ENCODE measurements at regions not wholly inside any gene's neighbourhood (a gene's known extent, or its start where the extent isn't known, plus 50 kb on each side); places are given as distances from the start of the nearest gene placed in this dataset.

- Histone ChIP-seq H3K4me1 (ENCODE audit: control insufficient read depth in 1 of 2, insufficient read depth in 1 of 2, low read depth in 1 of 2, low read length in 1 of 2) (no peaks in the 10 kb centered on the region), H3K9me3 (no peaks in the 10 kb centered on the region)
- TF ChIP-seq CTCF (IDR thresholded peaks at IDR 0.05), result no peak
These were observed 576.8 kb downstream of the METTL4 start for GRCh38 chr18:1994471-1994870.

GRCh38 chr18:1995041-1995612 lies 576.2 kb downstream of the METTL4 start:
- Histone ChIP-seq H3K4me3 (ENCODE audit: low read depth in 1 of 2, low read length in 1 of 2) (no peak overlapping the region), H3K36me3 (no peaks in the 10 kb centered on the region), H3K27ac (no peak overlapping the region), H3K27me3 (no peaks in the 10 kb centered on the region), H3K9me3 (no peaks in the 10 kb centered on the region), H3K4me1 (ENCODE audit: control insufficient read depth in 1 of 2, insufficient read depth in 1 of 2, low read depth in 1 of 2, low read length in 1 of 2) (no peaks in the 10 kb centered on the region)
- no peak for TF ChIP-seq CTCF (IDR thresholded peaks at IDR 0.05)

More at GRCh38 chr18:1994471-1994870, 576.8 kb downstream of the METTL4 start:
- Histone ChIP-seq H3K4me3 (ENCODE audit: low read depth in 1 of 2, low read length in 1 of 2) (no peak overlapping the region), H3K27me3 (no peaks in the 10 kb centered on the region), H3K27ac (no peak overlapping the region), H3K36me3 (no peaks in the 10 kb centered on the region)

- Histone ChIP-seq H3K9me3 (no peaks in the 10 kb centered on the region), H3K36me3 (no peaks in the 10 kb centered on the region), H3K27ac (no peak overlapping the region), H3K27me3 (no peaks in the 10 kb centered on the region), H3K4me3 (ENCODE audit: low read depth in 1 of 2, low read length in 1 of 2) (no peak overlapping the region), H3K4me1 (ENCODE audit: control insufficient read depth in 1 of 2, insufficient read depth in 1 of 2, low read depth in 1 of 2, low read length in 1 of 2) (peaks cover 3 to 9% of the 10 kb centered on the region in 2 experiments)
- TF ChIP-seq CTCF (IDR thresholded peaks at IDR 0.05), result no peak
These were observed 573.2 kb downstream of the METTL4 start for GRCh38 chr18:1998121-1998520.

- no peak for TF ChIP-seq CTCF (IDR thresholded peaks at IDR 0.05)
- Histone ChIP-seq H3K9me3 (no peaks in the 10 kb centered on the region), H3K36me3 (no peaks in the 10 kb centered on the region), H3K4me1 (ENCODE audit: control insufficient read depth in 1 of 2, insufficient read depth in 1 of 2, low read depth in 1 of 2, low read length in 1 of 2) (peaks cover 3 to 11% of the 10 kb centered on the region in 2 experiments), H3K4me3 (ENCODE audit: low read depth in 1 of 2, low read length in 1 of 2) (no peak overlapping the region), H3K27ac (no peak overlapping the region), H3K27me3 (no peaks in the 10 kb centered on the region)
These were observed 571.9 kb downstream of the METTL4 start for GRCh38 chr18:1999387-1999786.

- Histone ChIP-seq H3K36me3 (no peaks in the 10 kb centered on the region), H3K4me3 (ENCODE audit: low read depth in 1 of 2, low read length in 1 of 2) (no peak overlapping the region), H3K27ac (no peak overlapping the region), H3K9me3 (no peaks in the 10 kb centered on the region), H3K4me1 (ENCODE audit: control insufficient read depth in 1 of 2, insufficient read depth in 1 of 2, low read depth in 1 of 2, low read length in 1 of 2) (peaks cover 3 to 11% of the 10 kb centered on the region in 2 experiments), H3K27me3 (no peaks in the 10 kb centered on the region)
- no peak for TF ChIP-seq CTCF (IDR thresholded peaks at IDR 0.05)
These were observed 569.2 kb downstream of the METTL4 start for GRCh38 chr18:2002151-2002550.
